ENCODE measurements at regions not wholly inside any gene's neighbourhood (a gene's known extent, or its start where the extent isn't known, plus 50 kb on each side); places are given as distances from the start of the nearest gene placed in this dataset.
A peak's percentile ranks its signal among the peaks of the same experiment; 100 is the strongest.

- no peak overlapping the region for H3K9ac ChIP-seq (ENCODE audit: control insufficient read depth, insufficient read depth, low read length)
- no peaks in the 10 kb centered on the region for H4K20me1 ChIP-seq (ENCODE audit: control insufficient read depth, insufficient read depth)
- intact Hi-C loops (cut with micrococcal nuclease; ENCODE audit: unreplicated experiment) (no loop called here), in situ Hi-C loops (cut with MboI) (no loop called here)
- ChIA-PET RAD21 (ENCODE audit: unreplicated experiment) (interaction anchor here (0.8 to 1.7 kb wide), 8 partner anchors 12 to 31 kb away, joined by 3 to 9 read pairs (median 4); no protein-coding TSS in a partner anchor), CTCF (interaction anchor here (0.6 to 3.0 kb wide), 15 partner anchors 9 to 95 kb away, joined by 3 to 10 read pairs (median 5); no protein-coding TSS in a partner anchor), POLR2A (interaction anchor here (0.8 to 2.1 kb wide), 9 partner anchors 10 to 30 kb away, joined by 3 to 7 read pairs (median 4); no protein-coding TSS in a partner anchor), SMC1A (ENCODE audit: uncharacterized antibody, unreplicated experiment) (interaction anchor here (0.9 to 5.2 kb wide), 9 partner anchors 9 to 111 kb away, joined by 3 to 38 read pairs (median 10); no protein-coding TSS in a partner anchor)
- BruUV-seq (replicated peaks) = no TSS peak
- no peak overlapping the region for H3K27ac ChIP-seq (ENCODE audit: control insufficient read depth, insufficient read depth)
- no peak overlapping the region for H3K4me2 ChIP-seq (ENCODE audit: control insufficient read depth, insufficient read depth)
- no peak overlapping the region for H3K4me3 ChIP-seq
- H2AFZ ChIP-seq (ENCODE audit: control insufficient read depth, low read depth, low read length) = no peak overlapping the region
- no peaks in the 10 kb centered on the region for H3K36me3 ChIP-seq (ENCODE audit: control insufficient read depth in 2 of 2, insufficient read depth in 2 of 2, low read length in 1 of 2)
- DNase-seq (ENCODE audit: low read depth, low spot score) = no peak
- no peaks in the 10 kb centered on the region; the same call in 1 of the 3 replicates for H3K9me3 ChIP-seq (replicated peaks; ENCODE audit: control insufficient read depth, insufficient read depth, low read length)
- peak; percentile 47 for ATAC-seq
- no peaks in the 10 kb centered on the region for H3K27me3 ChIP-seq (replicated peaks in 1 of 2; ENCODE audit: control insufficient read depth in 2 of 2, insufficient read depth in 2 of 2, low read length in 1 of 2)
- peaks cover 69% of the 10 kb centered on the region for H3K79me2 ChIP-seq (ENCODE audit: control insufficient read depth, insufficient read depth, low read length)
- FAIRE-seq = no peak
- WGBS (ENCODE audit: insufficient coverage, insufficient replicate concordance, low lambda C conversion rate, missing lambda C conversion rate) = 30% methylated on average over 3 of the region's 3 CpGs
- H3K4me1 ChIP-seq (ENCODE audit: control insufficient read depth, insufficient read depth, low read length) = peaks cover 6% of the 10 kb centered on the region; the same call in 1 of the 2 replicates
- no peak for TF ChIP-seq FOXK2 (IDR thresholded peaks at IDR 0.05)
- no peak for TF ChIP-seq ASH2L (IDR thresholded peaks at IDR 0.05; ENCODE audit: borderline replicate concordance, low read depth)
- TF ChIP-seq RB1 (IDR thresholded peaks at IDR 0.05; ENCODE audit: borderline replicate concordance) = no peak
- no peak for TF ChIP-seq DPF2 (IDR thresholded peaks at IDR 0.05)
- TF ChIP-seq, protein P1, sequence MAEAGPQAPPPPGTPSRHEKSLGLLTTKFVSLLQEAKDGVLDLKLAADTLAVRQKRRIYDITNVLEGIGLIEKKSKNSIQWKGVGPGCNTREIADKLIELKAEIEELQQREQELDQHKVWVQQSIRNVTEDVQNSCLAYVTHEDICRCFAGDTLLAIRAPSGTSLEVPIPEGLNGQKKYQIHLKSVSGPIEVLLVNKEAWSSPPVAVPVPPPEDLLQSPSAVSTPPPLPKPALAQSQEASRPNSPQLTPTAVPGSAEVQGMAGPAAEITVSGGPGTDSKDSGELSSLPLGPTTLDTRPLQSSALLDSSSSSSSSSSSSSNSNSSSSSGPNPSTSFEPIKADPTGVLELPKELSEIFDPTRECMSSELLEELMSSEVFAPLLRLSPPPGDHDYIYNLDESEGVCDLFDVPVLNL (IDR thresholded peaks at IDR 0.05; ENCODE audit: low read depth, low read length) = no peak
- no peak for TF ChIP-seq JUNB (IDR thresholded peaks at IDR 0.05)
- TF ChIP-seq ZNF217 (IDR thresholded peaks at IDR 0.05) = no peak
- TF ChIP-seq, protein P2, sequence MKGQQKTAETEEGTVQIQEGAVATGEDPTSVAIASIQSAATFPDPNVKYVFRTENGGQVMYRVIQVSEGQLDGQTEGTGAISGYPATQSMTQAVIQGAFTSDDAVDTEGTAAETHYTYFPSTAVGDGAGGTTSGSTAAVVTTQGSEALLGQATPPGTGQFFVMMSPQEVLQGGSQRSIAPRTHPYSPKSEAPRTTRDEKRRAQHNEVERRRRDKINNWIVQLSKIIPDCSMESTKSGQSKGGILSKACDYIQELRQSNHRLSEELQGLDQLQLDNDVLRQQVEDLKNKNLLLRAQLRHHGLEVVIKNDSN (IDR thresholded peaks at IDR 0.05; ENCODE audit: borderline replicate concordance, extremely low read length, insufficient read depth, low read depth, low read length) = no peak
- no peak for TF ChIP-seq EGR1 (IDR thresholded peaks at IDR 0.05; ENCODE audit: borderline replicate concordance in 1 of 2, low read depth in 2 of 2, low read length in 2 of 2)
- TF ChIP-seq SMAD1 (IDR thresholded peaks at IDR 0.05; ENCODE audit: low read depth, partially characterized antibody) = no peak
- TF ChIP-seq, protein P3, sequence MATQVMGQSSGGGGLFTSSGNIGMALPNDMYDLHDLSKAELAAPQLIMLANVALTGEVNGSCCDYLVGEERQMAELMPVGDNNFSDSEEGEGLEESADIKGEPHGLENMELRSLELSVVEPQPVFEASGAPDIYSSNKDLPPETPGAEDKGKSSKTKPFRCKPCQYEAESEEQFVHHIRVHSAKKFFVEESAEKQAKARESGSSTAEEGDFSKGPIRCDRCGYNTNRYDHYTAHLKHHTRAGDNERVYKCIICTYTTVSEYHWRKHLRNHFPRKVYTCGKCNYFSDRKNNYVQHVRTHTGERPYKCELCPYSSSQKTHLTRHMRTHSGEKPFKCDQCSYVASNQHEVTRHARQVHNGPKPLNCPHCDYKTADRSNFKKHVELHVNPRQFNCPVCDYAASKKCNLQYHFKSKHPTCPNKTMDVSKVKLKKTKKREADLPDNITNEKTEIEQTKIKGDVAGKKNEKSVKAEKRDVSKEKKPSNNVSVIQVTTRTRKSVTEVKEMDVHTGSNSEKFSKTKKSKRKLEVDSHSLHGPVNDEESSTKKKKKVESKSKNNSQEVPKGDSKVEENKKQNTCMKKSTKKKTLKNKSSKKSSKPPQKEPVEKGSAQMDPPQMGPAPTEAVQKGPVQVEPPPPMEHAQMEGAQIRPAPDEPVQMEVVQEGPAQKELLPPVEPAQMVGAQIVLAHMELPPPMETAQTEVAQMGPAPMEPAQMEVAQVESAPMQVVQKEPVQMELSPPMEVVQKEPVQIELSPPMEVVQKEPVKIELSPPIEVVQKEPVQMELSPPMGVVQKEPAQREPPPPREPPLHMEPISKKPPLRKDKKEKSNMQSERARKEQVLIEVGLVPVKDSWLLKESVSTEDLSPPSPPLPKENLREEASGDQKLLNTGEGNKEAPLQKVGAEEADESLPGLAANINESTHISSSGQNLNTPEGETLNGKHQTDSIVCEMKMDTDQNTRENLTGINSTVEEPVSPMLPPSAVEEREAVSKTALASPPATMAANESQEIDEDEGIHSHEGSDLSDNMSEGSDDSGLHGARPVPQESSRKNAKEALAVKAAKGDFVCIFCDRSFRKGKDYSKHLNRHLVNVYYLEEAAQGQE (IDR thresholded peaks at IDR 0.05; ENCODE audit: low read depth, low read length) = no peak
- no peak for TF ChIP-seq SIN3A (IDR thresholded peaks at IDR 0.05; ENCODE audit: low read depth, low read length)
- no peak for TF ChIP-seq IKZF2 (IDR thresholded peaks at IDR 0.05)
- TF ChIP-seq CEBPZ (IDR thresholded peaks at IDR 0.05; ENCODE audit: low read depth, low read length) = no peak
- TF ChIP-seq, protein P4, sequence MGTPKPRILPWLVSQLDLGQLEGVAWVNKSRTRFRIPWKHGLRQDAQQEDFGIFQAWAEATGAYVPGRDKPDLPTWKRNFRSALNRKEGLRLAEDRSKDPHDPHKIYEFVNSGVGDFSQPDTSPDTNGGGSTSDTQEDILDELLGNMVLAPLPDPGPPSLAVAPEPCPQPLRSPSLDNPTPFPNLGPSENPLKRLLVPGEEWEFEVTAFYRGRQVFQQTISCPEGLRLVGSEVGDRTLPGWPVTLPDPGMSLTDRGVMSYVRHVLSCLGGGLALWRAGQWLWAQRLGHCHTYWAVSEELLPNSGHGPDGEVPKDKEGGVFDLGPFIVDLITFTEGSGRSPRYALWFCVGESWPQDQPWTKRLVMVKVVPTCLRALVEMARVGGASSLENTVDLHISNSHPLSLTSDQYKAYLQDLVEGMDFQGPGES (IDR thresholded peaks at IDR 0.05) = no peak
Measured at GRCh38 chr6:56821005-56821432, 133.9 kb upstream of the BEND6 start.
